Esophagus squamous epithelium (tissue), 4 donors: ENCODE measurements at regions not wholly inside any gene's neighbourhood (a gene's known extent, or its start where the extent isn't known, plus 50 kb on each side); places are given as distances from the start of the nearest gene placed in this dataset.

Source experiments
- POLR2A ChIP-seq, 4 donors: fragments of 450-650 bp; IDR thresholded peaks; one replicate each; pipeline ENCODE4 v1.6.1; 2017; ENCODE audit warnings: antibody characterized with exemption in 4 of 4, mild to moderate bottlenecking in 4 of 4, moderate library complexity in 3 of 4
- TF ChIP-seq, protein P1 (sequence below), 6 experiments: fragments of 450-650 bp in 4 of 6; fragments of 200-600 bp in 2 of 6; sonication (generic) in 2 of 6; IDR thresholded peaks; one replicate each; pipeline ENCODE4 v1.5.1; 2016 to 2019; ENCODE audit warnings: antibody characterized with exemption in 6 of 6, mild to moderate bottlenecking in 4 of 6, moderate library complexity in 4 of 6

DNA sequence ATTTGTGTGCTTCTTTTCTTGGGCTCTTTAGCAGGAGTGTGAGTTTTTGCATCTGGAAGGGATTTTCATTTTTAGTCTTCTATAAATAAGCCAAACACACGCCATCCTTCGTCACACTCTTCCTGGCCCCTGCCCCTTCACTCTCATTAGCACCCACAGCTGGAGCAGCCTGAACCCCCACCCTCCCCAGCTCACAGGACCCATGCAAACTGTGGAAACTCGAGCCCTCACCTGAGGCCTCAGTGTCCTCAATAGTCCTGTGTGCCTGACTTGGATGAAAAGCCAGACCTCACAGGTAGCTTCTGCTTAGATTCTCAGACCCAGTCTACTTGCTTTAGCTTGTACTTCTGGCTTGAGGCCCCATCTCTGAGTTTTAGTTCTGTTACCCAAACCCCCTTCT, 167.9 kb downstream of the MTHFS start:
- TF ChIP-seq, protein P1, sequence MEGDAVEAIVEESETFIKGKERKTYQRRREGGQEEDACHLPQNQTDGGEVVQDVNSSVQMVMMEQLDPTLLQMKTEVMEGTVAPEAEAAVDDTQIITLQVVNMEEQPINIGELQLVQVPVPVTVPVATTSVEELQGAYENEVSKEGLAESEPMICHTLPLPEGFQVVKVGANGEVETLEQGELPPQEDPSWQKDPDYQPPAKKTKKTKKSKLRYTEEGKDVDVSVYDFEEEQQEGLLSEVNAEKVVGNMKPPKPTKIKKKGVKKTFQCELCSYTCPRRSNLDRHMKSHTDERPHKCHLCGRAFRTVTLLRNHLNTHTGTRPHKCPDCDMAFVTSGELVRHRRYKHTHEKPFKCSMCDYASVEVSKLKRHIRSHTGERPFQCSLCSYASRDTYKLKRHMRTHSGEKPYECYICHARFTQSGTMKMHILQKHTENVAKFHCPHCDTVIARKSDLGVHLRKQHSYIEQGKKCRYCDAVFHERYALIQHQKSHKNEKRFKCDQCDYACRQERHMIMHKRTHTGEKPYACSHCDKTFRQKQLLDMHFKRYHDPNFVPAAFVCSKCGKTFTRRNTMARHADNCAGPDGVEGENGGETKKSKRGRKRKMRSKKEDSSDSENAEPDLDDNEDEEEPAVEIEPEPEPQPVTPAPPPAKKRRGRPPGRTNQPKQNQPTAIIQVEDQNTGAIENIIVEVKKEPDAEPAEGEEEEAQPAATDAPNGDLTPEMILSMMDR (IDR thresholded peaks at IDR 0.05): no peak
- no peak for TF ChIP-seq POLR2A (IDR thresholded peaks at IDR 0.05)
